Neural crest cell (in vitro differentiated cells): ENCODE measurements at regions not wholly inside any gene's neighbourhood (a gene's known extent, or its start where the extent isn't known, plus 50 kb on each side); places are given as distances from the start of the nearest gene placed in this dataset.

Source experiments
- DNase-seq: peaks from one replicate; pipeline ENCODE4 v3.0.0; 2021; ENCODE audit warnings: low read depth, mixed read lengths, low spot score
- H3K27ac Mint-ChIP-seq: one replicate; pipeline ENCODE4 v1.8.0; 2021; ENCODE audit warnings: mild to moderate bottlenecking, mixed read lengths; ENCODE audit not compliant: unreplicated experiment
- H3K27me3 Mint-ChIP-seq: 2 replicates; pipeline ENCODE4 v1.8.0; 2021; ENCODE audit warnings: low read depth, mild to moderate bottlenecking, mixed read lengths
- H3K36me3 Mint-ChIP-seq: 2 replicates; pipeline ENCODE4 v1.8.0; 2021; ENCODE audit warnings: low read depth, mild to moderate bottlenecking, mixed read lengths
- H3K4me1 Mint-ChIP-seq: 2 replicates; pipeline ENCODE4 v1.8.0; 2021; ENCODE audit warnings: mixed read lengths
- H3K4me3 Mint-ChIP-seq: one replicate; pipeline ENCODE4 v1.8.0; 2021; ENCODE audit warnings: mild to moderate bottlenecking, mixed read lengths
- H3K9me3 Mint-ChIP-seq: 2 replicates; pipeline ENCODE4 v1.8.0; 2021; ENCODE audit warnings: mixed read lengths
- TF ChIP-seq, protein P1 (sequence below): fragments of 200-600 bp; sonication (generic); conservative IDR thresholded peaks from 2 replicates; pipeline ENCODE4 v1.5.0; 2021; ENCODE audit warnings: antibody characterized with exemption, mild to moderate bottlenecking

- TF ChIP-seq, protein P1, sequence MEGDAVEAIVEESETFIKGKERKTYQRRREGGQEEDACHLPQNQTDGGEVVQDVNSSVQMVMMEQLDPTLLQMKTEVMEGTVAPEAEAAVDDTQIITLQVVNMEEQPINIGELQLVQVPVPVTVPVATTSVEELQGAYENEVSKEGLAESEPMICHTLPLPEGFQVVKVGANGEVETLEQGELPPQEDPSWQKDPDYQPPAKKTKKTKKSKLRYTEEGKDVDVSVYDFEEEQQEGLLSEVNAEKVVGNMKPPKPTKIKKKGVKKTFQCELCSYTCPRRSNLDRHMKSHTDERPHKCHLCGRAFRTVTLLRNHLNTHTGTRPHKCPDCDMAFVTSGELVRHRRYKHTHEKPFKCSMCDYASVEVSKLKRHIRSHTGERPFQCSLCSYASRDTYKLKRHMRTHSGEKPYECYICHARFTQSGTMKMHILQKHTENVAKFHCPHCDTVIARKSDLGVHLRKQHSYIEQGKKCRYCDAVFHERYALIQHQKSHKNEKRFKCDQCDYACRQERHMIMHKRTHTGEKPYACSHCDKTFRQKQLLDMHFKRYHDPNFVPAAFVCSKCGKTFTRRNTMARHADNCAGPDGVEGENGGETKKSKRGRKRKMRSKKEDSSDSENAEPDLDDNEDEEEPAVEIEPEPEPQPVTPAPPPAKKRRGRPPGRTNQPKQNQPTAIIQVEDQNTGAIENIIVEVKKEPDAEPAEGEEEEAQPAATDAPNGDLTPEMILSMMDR, result no peak
- H3K27me3 Mint-ChIP-seq, result no peaks in the 10 kb centered on the region
- no peak overlapping the region for H3K27ac Mint-ChIP-seq
- no peak overlapping the region for H3K4me3 Mint-ChIP-seq
- DNase-seq, result no peak
- no peaks in the 10 kb centered on the region for H3K36me3 Mint-ChIP-seq
- H3K4me1 Mint-ChIP-seq, result no peaks in the 10 kb centered on the region
- no peaks in the 10 kb centered on the region for H3K9me3 Mint-ChIP-seq
Measured at GRCh38 chr4:32254216-32254615, 1534.0 kb downstream of the PCDH7 start.

GRCh38 chr4:32258986-32259385 is 1538.8 kb downstream of the PCDH7 start:
- Mint-ChIP-seq H3K4me1 (no peaks in the 10 kb centered on the region), H3K27ac (no peak overlapping the region), H3K27me3 (no peaks in the 10 kb centered on the region), H3K9me3 (no peaks in the 10 kb centered on the region), H3K4me3 (no peak overlapping the region), H3K36me3 (no peaks in the 10 kb centered on the region)
- TF ChIP-seq, protein P1, result no peak
- DNase-seq, result no peak

- H3K36me3 Mint-ChIP-seq, result no peaks in the 10 kb centered on the region
- TF ChIP-seq, protein P1, result no peak
- no peaks in the 10 kb centered on the region for H3K4me1 Mint-ChIP-seq
- no peaks in the 10 kb centered on the region for H3K9me3 Mint-ChIP-seq
- no peak overlapping the region for H3K4me3 Mint-ChIP-seq
- DNase-seq, result no peak
- H3K27me3 Mint-ChIP-seq, result no peaks in the 10 kb centered on the region
- no peak overlapping the region for H3K27ac Mint-ChIP-seq
Measured at GRCh38 chr4:32261196-32261595, 1541.0 kb downstream of the PCDH7 start.

- Mint-ChIP-seq H3K4me1 (no peaks in the 10 kb centered on the region), H3K4me3 (no peak overlapping the region), H3K27me3 (no peaks in the 10 kb centered on the region), H3K9me3 (no peaks in the 10 kb centered on the region), H3K36me3 (no peaks in the 10 kb centered on the region), H3K27ac (no peak overlapping the region)
- TF ChIP-seq, protein P1, result peak; percentile 35
- no peak for DNase-seq
Measured at GRCh38 chr4:32268863-32269262, 1548.7 kb downstream of the PCDH7 start.

DNA sequence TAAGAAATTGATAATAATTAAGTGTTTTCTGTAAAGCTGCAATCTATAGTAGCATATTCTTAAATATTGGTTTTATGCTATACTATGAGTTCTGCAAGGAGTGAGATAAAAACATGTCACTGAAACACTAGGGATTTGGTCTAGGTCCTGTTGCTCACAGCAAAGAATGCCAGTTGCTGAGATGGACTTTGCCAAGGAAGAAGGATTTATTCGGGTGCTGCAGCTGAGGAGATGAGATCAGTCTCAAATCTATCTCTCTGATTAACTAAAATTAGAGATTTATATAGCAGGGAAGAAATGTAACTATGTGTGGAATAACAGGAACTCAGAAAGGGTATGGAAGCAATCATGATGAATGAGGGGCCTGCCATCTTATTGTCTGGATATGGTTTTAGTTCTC is 1569.9 kb downstream of the PCDH7 start:
- H3K4me3 Mint-ChIP-seq, result no peak overlapping the region
- H3K4me1 Mint-ChIP-seq, result no peaks in the 10 kb centered on the region
- no peaks in the 10 kb centered on the region for H3K27me3 Mint-ChIP-seq
- no peak for DNase-seq
- TF ChIP-seq, protein P1, result no peak
- H3K36me3 Mint-ChIP-seq, result peaks cover 6% of the 10 kb centered on the region
- H3K27ac Mint-ChIP-seq, result no peak overlapping the region
- H3K9me3 Mint-ChIP-seq, result peaks cover 5% of the 10 kb centered on the region

DNA sequence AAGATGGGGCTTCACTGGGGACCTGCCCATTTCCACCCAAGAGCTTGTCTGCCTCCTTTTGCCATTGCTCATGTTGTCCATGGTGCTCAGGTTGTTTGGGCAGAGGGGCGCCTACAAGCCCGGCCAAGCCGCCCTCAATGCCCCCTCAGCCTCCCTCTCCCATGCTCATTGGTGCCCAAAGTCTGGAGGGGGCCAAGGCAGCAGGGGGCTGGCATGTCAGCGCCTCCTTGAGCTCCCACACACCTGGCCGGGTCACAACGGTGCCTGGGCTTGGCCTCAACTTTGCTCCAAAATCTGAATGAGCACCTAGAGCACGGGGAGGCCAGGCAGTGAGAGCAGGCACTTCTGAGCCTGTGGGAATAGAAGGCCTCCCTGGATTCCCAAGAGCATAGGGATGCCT is 1598.8 kb downstream of the PCDH7 start:
- H3K4me3 Mint-ChIP-seq, result no peak overlapping the region
- TF ChIP-seq, protein P1, result no peak
- H3K27ac Mint-ChIP-seq, result no peak overlapping the region
- H3K4me1 Mint-ChIP-seq, result no peaks in the 10 kb centered on the region
- H3K9me3 Mint-ChIP-seq, result peaks cover 5% of the 10 kb centered on the region
- DNase-seq, result no peak
- H3K36me3 Mint-ChIP-seq, result no peaks in the 10 kb centered on the region
- no peaks in the 10 kb centered on the region for H3K27me3 Mint-ChIP-seq
